Colonic mucosa (tissue), 4 donors: ENCODE measurements at regions not wholly inside any gene's neighbourhood (a gene's known extent, or its start where the extent isn't known, plus 50 kb on each side); places are given as distances from the start of the nearest gene placed in this dataset.

Experiments used
- DNase-seq: peaks from one replicate; pipeline ENCODE4 v3.0.0-alpha.2; 2020
- H3K27ac ChIP-seq: fragments of 200-600 bp; one replicate; pipeline ENCODE4 v1.8.0; 2021
- H3K27me3 ChIP-seq: fragments of 200-600 bp; one replicate; pipeline ENCODE4 v1.8.0; 2021
- H3K36me3 ChIP-seq: fragments of 200-600 bp; one replicate; pipeline ENCODE4 v1.8.0; 2021
- H3K4me1 ChIP-seq: fragments of 200-600 bp; one replicate; pipeline ENCODE4 v1.8.0; 2021; ENCODE audit warnings: mild to moderate bottlenecking
- H3K4me3 ChIP-seq: fragments of 200-600 bp; one replicate; pipeline ENCODE4 v1.8.0; 2021
- H3K9ac ChIP-seq, 2 donors: one replicate each; pipeline ENCODE4 v1.7.0; 2013; ENCODE audit warnings: control low read depth in 2 of 2, low read depth in 2 of 2, low read length in 2 of 2
- H3K9me3 ChIP-seq: fragments of 200-600 bp; one replicate; pipeline ENCODE4 v1.8.0; 2021
- CTCF ChIP-seq: fragments of 200-600 bp; IDR thresholded peaks from one replicate; pipeline ENCODE4 v1.8.0; 2022; ENCODE audit warnings: antibody characterized with exemption, mild to moderate bottlenecking
- intact Hi-C: fragments of 100-400 bp; cut with DNase I; formaldehyde crosslinking; loops from one replicate; pipeline ENCODE4 v1.14.1; 2022
- donor health status: healthy.
- donor health status: DM: no; HTN: no; CAD: no.
- donor health status: DM: no; HTN: no; CAD: no.

GRCh38 chr11:26126741-26127140, 205.2 kb upstream of the ANO3 start:
- intact Hi-C loops: no loop called here
- Histone ChIP-seq H3K36me3 (no peaks in the 10 kb centered on the region), H3K4me3 (no peak overlapping the region), H3K27me3 (no peaks in the 10 kb centered on the region), H3K4me1 (no peaks in the 10 kb centered on the region), H3K9ac (no peak overlapping the region), H3K9me3 (no peaks in the 10 kb centered on the region), H3K27ac (no peak overlapping the region)
- no peak for DNase-seq
- TF ChIP-seq CTCF: no peak

- Histone ChIP-seq H3K4me1 (no peaks in the 10 kb centered on the region), H3K27ac (no peak overlapping the region), H3K9me3 (no peaks in the 10 kb centered on the region), H3K36me3 (no peaks in the 10 kb centered on the region), H3K27me3 (no peaks in the 10 kb centered on the region), H3K9ac (no peak overlapping the region), H3K4me3 (no peak overlapping the region)
- no peak for DNase-seq
- no peak for TF ChIP-seq CTCF
- intact Hi-C loops: no loop called here
Observed at GRCh38 chr11:26127336-26127735, 204.6 kb upstream of the ANO3 start.

GRCh38 chr11:26131406-26131805, 200.5 kb upstream of the ANO3 start:
- no peaks in the 10 kb centered on the region for H3K9me3 ChIP-seq
- intact Hi-C loops: no loop called here

GRCh38 chr11:26134053-26134452, 197.9 kb upstream of the ANO3 start:
- TF ChIP-seq CTCF: no peak
- intact Hi-C loops: no loop called here
- Histone ChIP-seq H3K4me1 (no peaks in the 10 kb centered on the region), H3K27ac (no peak overlapping the region), H3K36me3 (no peaks in the 10 kb centered on the region), H3K9me3 (no peaks in the 10 kb centered on the region), H3K27me3 (no peaks in the 10 kb centered on the region), H3K4me3 (no peak overlapping the region), H3K9ac (no peak overlapping the region)
- no peak for DNase-seq

More at GRCh38 chr11:26131406-26131805, 200.5 kb upstream of the ANO3 start:
- DNase-seq: no peak
- Histone ChIP-seq H3K27ac (no peak overlapping the region), H3K4me1 (no peaks in the 10 kb centered on the region), H3K27me3 (no peaks in the 10 kb centered on the region), H3K4me3 (no peak overlapping the region), H3K36me3 (no peaks in the 10 kb centered on the region), H3K9ac (no peak overlapping the region)
- no peak for TF ChIP-seq CTCF

GRCh38 chr11:26134481-26135355, 197.2 kb upstream of the ANO3 start:
- TF ChIP-seq CTCF: no peak
- H3K36me3 ChIP-seq: no peaks in the 10 kb centered on the region
- no peak overlapping the region for H3K4me3 ChIP-seq
- no peak overlapping the region for H3K27ac ChIP-seq
- no peaks in the 10 kb centered on the region for H3K27me3 ChIP-seq
- H3K9ac ChIP-seq: no peak overlapping the region
- intact Hi-C loops: no loop called here
- DNase-seq: no peak
- no peaks in the 10 kb centered on the region for H3K4me1 ChIP-seq
- H3K9me3 ChIP-seq: no peaks in the 10 kb centered on the region
